Right lobe of liver (tissue), 6 donors: ENCODE measurements at regions not wholly inside any gene's neighbourhood (a gene's known extent, or its start where the extent isn't known, plus 50 kb on each side); places are given as distances from the start of the nearest gene placed in this dataset.
A peak's percentile ranks its signal among the peaks of the same experiment; 100 is the strongest.

ENCODE experiments used
- ATAC-seq, 4 donors: fragments of 200-7000 bp; cut with Tn5 transposase; one replicate each; pipeline ENCODE4 v1.9.1; 2020; ENCODE audit warnings: mild to moderate bottlenecking in 4 of 4, moderate library complexity in 4 of 4
- DNase-seq, 3 donors: peaks; one replicate each; pipeline ENCODE4 v3.0.0-alpha.2; 2020
- H3K27ac ChIP-seq, 3 donors: fragments of 200-600 bp; one replicate each; pipeline ENCODE4 v1.8.0; 2022
- H3K27me3 ChIP-seq, 2 donors: fragments of 200-600 bp; one replicate each; pipeline ENCODE4 v1.8.0; 2022
- H3K36me3 ChIP-seq, 4 donors: fragments of 200-600 bp; sonication (generic) in 1 of 4; one replicate each; pipeline versions ENCODE4 v1.5.1 to v1.8.0; 2017 to 2022; ENCODE audit warnings: control low read depth in 1 of 4
- H3K4me1 ChIP-seq, 4 donors: fragments of 200-600 bp; sonication (generic) in 1 of 4; one replicate each; pipeline versions ENCODE4 v1.5.1 to v1.8.0; 2017 to 2022; ENCODE audit warnings: control low read depth in 1 of 4
- H3K4me3 ChIP-seq, 3 donors: fragments of 200-600 bp; one replicate each; pipeline ENCODE4 v1.8.0; 2022
- H3K9me3 ChIP-seq, 4 donors: fragments of 200-600 bp; sonication (generic) in 1 of 4; one replicate each; pipeline versions ENCODE4 v1.5.1 to v1.8.0; 2017 to 2022; ENCODE audit warnings: control low read depth in 1 of 4
- POLR2A ChIP-seq: fragments of 450-650 bp; IDR thresholded peaks from one replicate; pipeline ENCODE4 v1.6.1; 2017; ENCODE audit warnings: antibody characterized with exemption, mild to moderate bottlenecking
- WGBS: methylation state at CpG from one replicate; pipeline ENCODE4 v1.1.6; 2018; ENCODE audit warnings: low coverage, low lambda C conversion rate; ENCODE audit not compliant: insufficient coverage; ENCODE audit errors: missing lambda C conversion rate; 5-methylcytosine and 5-hydroxymethylcytosine counted together
- intact Hi-C, 2 donors: fragments of 100-400 bp; cut with DNase I; formaldehyde crosslinking; loops; one replicate each; pipeline versions ENCODE4 v1.11.2 to v1.14.1; 2022
- TF ChIP-seq, protein P1 (sequence below), 4 donors: fragments of 200-600 bp in 3 of 4; fragments of 450-650 bp in 1 of 4; IDR thresholded peaks; one replicate each; pipeline versions ENCODE4 v1.5.1 to v1.8.0; 2016 to 2022; ENCODE audit warnings: antibody characterized with exemption in 4 of 4, mild to moderate bottlenecking in 2 of 4
- donor health status: DM: no; HTN: yes; CAD: no.
- donor health status: DM: no; HTN: no; CAD: no.
- donor health status: DM: no; HTN: no; CAD: no.
- donor health status: DM: no; HTN: yes; CAD: no.
- donor health status: DM: no; HTN: yes; CAD: no.

DNA sequence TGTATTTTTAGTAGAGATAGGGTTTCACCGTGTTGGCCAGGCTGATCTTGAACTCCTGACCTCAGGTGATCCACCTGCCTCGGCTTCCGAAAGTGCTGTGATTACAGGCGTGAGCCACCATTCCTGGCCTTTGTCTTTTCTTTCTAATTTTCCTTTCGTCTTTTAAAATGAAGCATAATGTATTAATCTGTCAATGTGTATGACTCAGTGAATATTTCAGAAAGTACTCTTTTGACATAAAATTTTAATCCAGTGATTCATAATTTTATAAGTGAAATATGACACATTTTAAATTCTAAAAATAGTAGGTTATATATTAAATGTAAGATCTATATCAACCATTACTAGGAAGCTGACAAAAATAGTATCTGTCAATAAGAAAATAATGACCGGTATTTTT lies 1059.0 kb upstream of the PRMT6 start:
- ATAC-seq: no peak
- no peak for DNase-seq
- intact Hi-C loops: no loop called here
- H3K36me3 ChIP-seq: no peaks in the 10 kb centered on the region
- H3K4me1 ChIP-seq: no peaks in the 10 kb centered on the region
- no peak for TF ChIP-seq POLR2A
- TF ChIP-seq, protein P1, sequence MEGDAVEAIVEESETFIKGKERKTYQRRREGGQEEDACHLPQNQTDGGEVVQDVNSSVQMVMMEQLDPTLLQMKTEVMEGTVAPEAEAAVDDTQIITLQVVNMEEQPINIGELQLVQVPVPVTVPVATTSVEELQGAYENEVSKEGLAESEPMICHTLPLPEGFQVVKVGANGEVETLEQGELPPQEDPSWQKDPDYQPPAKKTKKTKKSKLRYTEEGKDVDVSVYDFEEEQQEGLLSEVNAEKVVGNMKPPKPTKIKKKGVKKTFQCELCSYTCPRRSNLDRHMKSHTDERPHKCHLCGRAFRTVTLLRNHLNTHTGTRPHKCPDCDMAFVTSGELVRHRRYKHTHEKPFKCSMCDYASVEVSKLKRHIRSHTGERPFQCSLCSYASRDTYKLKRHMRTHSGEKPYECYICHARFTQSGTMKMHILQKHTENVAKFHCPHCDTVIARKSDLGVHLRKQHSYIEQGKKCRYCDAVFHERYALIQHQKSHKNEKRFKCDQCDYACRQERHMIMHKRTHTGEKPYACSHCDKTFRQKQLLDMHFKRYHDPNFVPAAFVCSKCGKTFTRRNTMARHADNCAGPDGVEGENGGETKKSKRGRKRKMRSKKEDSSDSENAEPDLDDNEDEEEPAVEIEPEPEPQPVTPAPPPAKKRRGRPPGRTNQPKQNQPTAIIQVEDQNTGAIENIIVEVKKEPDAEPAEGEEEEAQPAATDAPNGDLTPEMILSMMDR (IDR thresholded peaks at IDR 0.05): no peak
- no peak overlapping the region for H3K4me3 ChIP-seq
- H3K27ac ChIP-seq: no peak overlapping the region
- whole genome bisulfite sequencing: 63% methylated on average over 6 of the region's 6 CpGs
- H3K9me3 ChIP-seq: no peaks in the 10 kb centered on the region
- H3K27me3 ChIP-seq: no peaks in the 10 kb centered on the region

DNA sequence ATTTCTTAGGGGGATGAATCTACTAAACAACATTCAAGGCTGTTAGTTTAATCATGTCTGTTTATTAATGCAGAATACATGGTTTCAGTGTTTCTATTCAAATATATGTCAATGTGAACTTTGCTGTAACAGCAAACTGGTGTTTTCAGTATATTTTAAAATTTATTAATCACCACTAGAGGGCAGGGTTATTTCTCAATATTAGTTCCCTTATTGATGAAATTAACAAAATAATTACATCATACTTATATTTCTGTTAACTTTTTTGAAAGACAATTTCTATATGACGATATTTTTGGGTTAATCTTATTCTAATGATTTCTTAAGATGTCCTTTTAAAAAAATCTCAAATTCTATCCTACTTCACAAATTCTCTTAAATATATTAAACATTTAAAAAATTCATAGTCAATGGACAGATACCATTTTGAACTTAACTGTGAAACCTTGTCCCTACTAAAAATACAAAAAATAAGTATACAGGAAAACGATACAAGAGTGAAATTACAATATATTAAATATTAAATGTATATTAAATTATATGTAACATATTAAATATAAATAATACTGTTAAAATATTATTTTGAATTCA lies 1034.1 kb upstream of the PRMT6 start:
- Histone ChIP-seq H3K9me3 (no peaks in the 10 kb centered on the region), H3K36me3 (no peaks in the 10 kb centered on the region), H3K4me1 (no peaks in the 10 kb centered on the region), H3K4me3 (no peak overlapping the region), H3K27me3 (no peaks in the 10 kb centered on the region), H3K27ac (no peak overlapping the region)
- intact Hi-C loops: no loop called here
- TF ChIP-seq POLR2A: no peak
- TF ChIP-seq, protein P1 (IDR thresholded peaks at IDR 0.05): peak; percentile 22 to 52 (median 47)
- ATAC-seq (no peak), DNase-seq (no peak)
- 7% methylated on average over 2 of the region's 2 CpGs for WGBS

DNA sequence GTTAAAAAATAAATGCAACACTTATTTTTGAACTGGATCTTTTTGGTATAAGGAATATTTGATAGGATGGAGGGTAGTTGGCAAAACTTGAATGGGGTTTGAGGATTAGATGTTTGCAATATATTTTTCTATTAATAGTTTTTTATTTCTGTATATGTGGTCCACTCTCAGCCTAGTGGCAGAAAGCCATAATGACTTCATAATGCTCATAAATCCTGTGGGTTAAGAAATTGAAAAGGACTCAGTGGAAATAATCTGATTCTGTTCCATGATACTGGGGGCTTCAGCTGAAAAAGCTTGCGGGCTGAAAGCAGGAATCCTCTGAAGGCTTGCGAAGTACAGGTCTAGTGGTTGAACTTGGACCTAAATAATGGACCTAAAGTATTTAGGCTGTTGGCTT lies 1028.6 kb upstream of the PRMT6 start:
- 73% methylated on average over 2 of the region's 2 CpGs for WGBS
- H3K27ac ChIP-seq: no peak overlapping the region
- no peaks in the 10 kb centered on the region for H3K9me3 ChIP-seq
- ATAC-seq (no peak), DNase-seq (no peak)
- no peak overlapping the region for H3K4me3 ChIP-seq
- intact Hi-C loops: no loop called here
- H3K27me3 ChIP-seq: no peaks in the 10 kb centered on the region
- TF ChIP-seq, protein P1 (IDR thresholded peaks at IDR 0.05): no peak
- no peak for TF ChIP-seq POLR2A
- no peaks in the 10 kb centered on the region for H3K4me1 ChIP-seq
- no peaks in the 10 kb centered on the region for H3K36me3 ChIP-seq

DNA sequence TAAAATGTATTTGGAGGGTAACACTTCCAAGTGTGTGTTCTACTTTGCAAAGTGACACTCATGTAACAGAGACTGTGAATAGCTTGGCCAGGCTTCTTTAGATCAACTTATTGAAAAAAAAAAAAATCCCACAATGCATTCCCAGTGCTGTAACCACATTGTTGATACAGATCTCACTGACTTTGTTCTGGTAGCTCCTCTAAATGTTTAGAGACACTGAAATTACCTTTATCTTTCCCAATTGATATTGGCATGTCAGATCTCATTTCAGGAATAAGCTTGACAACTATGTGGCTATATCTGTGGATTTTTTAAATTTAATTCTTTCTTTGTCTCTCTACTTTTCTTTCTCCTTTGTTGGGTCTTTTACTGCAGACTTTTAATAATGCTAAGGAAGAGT lies 1018.9 kb upstream of the PRMT6 start:
- TF ChIP-seq, protein P1 (IDR thresholded peaks at IDR 0.05): no peak
- TF ChIP-seq POLR2A: no peak
- no peak for DNase-seq
- intact Hi-C loops: no loop called here

DNA sequence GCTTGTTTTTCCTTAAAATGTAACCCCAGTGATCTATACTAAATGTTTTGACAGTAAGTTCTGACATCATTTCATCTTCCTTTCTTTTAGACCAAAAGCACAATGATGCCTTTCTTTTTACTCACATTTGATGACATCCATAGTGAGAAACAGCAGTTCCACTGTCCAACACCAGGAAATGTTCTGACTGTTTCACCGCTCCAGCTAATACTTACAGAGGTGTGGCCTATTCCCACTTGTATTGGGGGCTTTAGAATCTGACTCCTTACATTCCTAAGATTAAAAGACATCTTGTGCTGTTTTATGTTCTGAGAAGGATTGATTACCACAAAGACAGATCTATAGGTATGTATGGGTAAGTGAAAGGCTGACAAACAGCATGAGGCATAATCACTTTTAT lies 1018.2 kb upstream of the PRMT6 start:
- 86% methylated on average over 1 of the region's 1 CpG for WGBS
- TF ChIP-seq, protein P1 (IDR thresholded peaks at IDR 0.05): no peak
- no peak for TF ChIP-seq POLR2A
- Histone ChIP-seq H3K36me3 (no peaks in the 10 kb centered on the region), H3K27me3 (no peaks in the 10 kb centered on the region), H3K27ac (no peak overlapping the region), H3K9me3 (no peaks in the 10 kb centered on the region), H3K4me3 (no peak overlapping the region), H3K4me1 (no peaks in the 10 kb centered on the region)
- no peak for DNase-seq
- intact Hi-C loops: no loop called here
- no peak for ATAC-seq

More for the DNA sequence above, 1018.9 kb upstream of the PRMT6 start:
- no peaks in the 10 kb centered on the region for H3K27me3 ChIP-seq
- no peaks in the 10 kb centered on the region for H3K4me1 ChIP-seq
- H3K9me3 ChIP-seq: no peaks in the 10 kb centered on the region
- no peak overlapping the region for H3K4me3 ChIP-seq
- ATAC-seq: no peak
- no peak overlapping the region for H3K27ac ChIP-seq
- no peaks in the 10 kb centered on the region for H3K36me3 ChIP-seq
